IMR-90 (cell line): ENCODE measurements at regions not wholly inside any gene's neighbourhood (a gene's known extent, or its start where the extent isn't known, plus 50 kb on each side); places are given as distances from the start of the nearest gene placed in this dataset.

Source experiments
- ATAC-seq: fragments of 200-7000 bp; cut with Tn5 transposase; 2 replicates; pipeline ENCODE4 v1.9.1; 2020; ENCODE audit warnings: low read depth, mild to moderate bottlenecking, moderate library complexity
- BruUV-seq: library from RNA; stranded (reverse); fragments of 400-500 nt; replicated peaks from 2 replicates; lab custom pipeline; 2021; lab: Mats Ljungman, UMichigan
- CTCF ChIA-PET: fragments of 300-600 bp; formaldehyde crosslinking; extraction: SDS; loops from one replicate; lab custom pipeline; 2021; ENCODE audit warnings: antibody characterized with exemption; lab: Yijun Ruan, JAX
- POLR2A ChIA-PET: fragments of 300-600 bp; sonication (Branson Sonifier 250); formaldehyde crosslinking; loops from one replicate; lab custom pipeline; 2022; ENCODE audit warnings: antibody characterized with exemption; ENCODE audit not compliant: unreplicated experiment; lab: Charles Lee
- DNase-seq: peaks from one replicate; pipeline ENCODE4 v3.0.0; 2013
- H2AFZ ChIP-seq: replicated peaks from 2 replicates; pipeline ENCODE3; 2013; ENCODE audit warnings: low read length, mild to moderate bottlenecking; ENCODE audit not compliant: poor library complexity
- H2AK5ac ChIP-seq: 2 replicates; pipeline ENCODE4 v1.6.1; 2013; ENCODE audit warnings: low read depth, low read length, inconsistent platforms
- H2AK9ac ChIP-seq: replicated peaks from 2 replicates; pipeline ENCODE3; 2013; ENCODE audit warnings: mild to moderate bottlenecking, low read depth, low read length, moderate library complexity; ENCODE audit not compliant: poor library complexity
- H2BK120ac ChIP-seq: 2 replicates; pipeline ENCODE4 v1.6.1; 2013; ENCODE audit warnings: low read depth, low read length, inconsistent platforms
- H2BK15ac ChIP-seq: 3 replicates; pipeline ENCODE4 v1.6.1; 2013; ENCODE audit warnings: low read depth, low read length, inconsistent platforms
- H2BK20ac ChIP-seq: 2 replicates; pipeline ENCODE4 v1.6.1; 2013; ENCODE audit warnings: low read depth, mild to moderate bottlenecking, inconsistent platforms, low read length, moderate library complexity
- H2BK5ac ChIP-seq: 2 replicates; pipeline ENCODE4 v1.6.1; 2013; ENCODE audit warnings: mild to moderate bottlenecking, low read depth, low read length, inconsistent platforms; ENCODE audit not compliant: poor library complexity, severe bottlenecking
- H3K14ac ChIP-seq: replicated peaks from 2 replicates; pipeline ENCODE4 v1.6.1; 2013; ENCODE audit warnings: low read depth, low read length, inconsistent platforms
- H3K18ac ChIP-seq: 2 replicates; pipeline ENCODE4 v1.6.1; 2013; ENCODE audit warnings: low read depth, low read length, control low read depth
- H3K23ac ChIP-seq: 2 replicates; pipeline ENCODE4 v1.6.1; 2013; ENCODE audit warnings: low read depth, low read length, inconsistent platforms
- H3K27ac ChIP-seq: 2 replicates; pipeline ENCODE4 v1.5.1; 2013; ENCODE audit warnings: mild to moderate bottlenecking, control low read depth, low read length; ENCODE audit not compliant: insufficient read depth
- H3K27me3 ChIP-seq: 2 replicates; pipeline ENCODE4 v1.6.1; 2013; ENCODE audit warnings: low read length; ENCODE audit not compliant: control insufficient read depth, insufficient read depth
- H3K36me3 ChIP-seq: 2 replicates; pipeline ENCODE4 v1.6.1; 2013; ENCODE audit warnings: low read length, mixed read lengths; ENCODE audit not compliant: control insufficient read depth, insufficient read depth
- H3K4ac ChIP-seq: 2 replicates; pipeline ENCODE4 v1.6.1; 2013; ENCODE audit warnings: low read depth, low read length, inconsistent platforms
- H3K4me1 ChIP-seq: 2 replicates; pipeline ENCODE4 v1.6.1; 2013; ENCODE audit warnings: low read length, mixed read lengths; ENCODE audit not compliant: control insufficient read depth, insufficient read depth
- H3K4me2 ChIP-seq: 2 replicates; pipeline ENCODE4 v1.6.1; 2013; ENCODE audit warnings: low read depth, mild to moderate bottlenecking, control low read depth, low read length, moderate library complexity
- H3K4me3 ChIP-seq: 2 replicates; pipeline ENCODE4 v1.5.1; 2013; ENCODE audit warnings: low read depth, mild to moderate bottlenecking, control low read depth, low read length, moderate library complexity; ENCODE audit not compliant: insufficient read depth
- H3K56ac ChIP-seq: 2 replicates; pipeline ENCODE4 v1.6.1; 2013; ENCODE audit warnings: low read length, inconsistent platforms; ENCODE audit not compliant: insufficient read depth; ENCODE audit errors: extremely low read depth
- H3K79me1 ChIP-seq, 2 experiments: 2 replicates each; pipeline ENCODE4 v1.6.1; 2013; ENCODE audit warnings: low read length in 2 of 2, inconsistent platforms in 1 of 2, low read depth in 1 of 2
- H3K9ac ChIP-seq: 2 replicates; pipeline ENCODE4 v1.6.1; 2013; ENCODE audit warnings: low read depth, low read length, control low read depth
- H3K9me1 ChIP-seq: 2 replicates; pipeline ENCODE4 v1.6.1; 2013; ENCODE audit warnings: low read length, inconsistent platforms; ENCODE audit not compliant: insufficient read depth
- H3K9me3 ChIP-seq: 2 replicates; pipeline ENCODE4 v1.6.1; 2013; ENCODE audit warnings: low read length; ENCODE audit not compliant: control insufficient read depth, insufficient read depth
- H4K20me1 ChIP-seq: 2 replicates; pipeline ENCODE4 v1.6.1; 2013; ENCODE audit warnings: low read length, inconsistent platforms; ENCODE audit not compliant: insufficient read depth
- H4K5ac ChIP-seq: 2 replicates; pipeline ENCODE4 v1.6.1; 2013; ENCODE audit warnings: mild to moderate bottlenecking, low read depth, low read length, control low read depth
- H4K8ac ChIP-seq, 2 experiments: 2 replicates each; pipeline ENCODE4 v1.6.1; 2013; ENCODE audit warnings: low read depth in 2 of 2, low read length in 2 of 2, control low read depth in 1 of 2, inconsistent platforms in 1 of 2
- H4K91ac ChIP-seq: 2 replicates; pipeline ENCODE4 v1.6.1; 2013; ENCODE audit warnings: low read depth, low read length, inconsistent platforms; ENCODE audit not compliant: insufficient read depth
- CEBPB ChIP-seq: IDR thresholded peaks from 2 replicates; pipeline ENCODE4 v1.6.1; 2012; ENCODE audit warnings: low read depth, low read length, improper control_type of control experiment
- CHD1 ChIP-seq: IDR thresholded peaks from 2 replicates; pipeline ENCODE4 v1.6.1; 2012; ENCODE audit warnings: low read depth, low read length, improper control_type of control experiment
- FOS ChIP-seq: fragments of 150-350 bp; IDR thresholded peaks from 2 replicates; pipeline ENCODE4 v1.6.1; 2016; ENCODE audit warnings: low read depth, low read length
- MAFK ChIP-seq: IDR thresholded peaks from 2 replicates; pipeline ENCODE4 v1.6.1; 2012; ENCODE audit warnings: low read depth, low read length, improper control_type of control experiment
- NFE2L2 ChIP-seq: fragments of 150-350 bp; IDR thresholded peaks from 2 replicates; pipeline ENCODE4 v1.6.1; 2016; ENCODE audit warnings: low read depth, mild to moderate bottlenecking, low read length
- RAD21 ChIP-seq: IDR thresholded peaks from 2 replicates; pipeline ENCODE4 v1.6.1; 2012; ENCODE audit warnings: low read length, improper control_type of control experiment
- RCOR1 ChIP-seq: IDR thresholded peaks from 2 replicates; pipeline ENCODE4 v1.6.1; 2012; ENCODE audit warnings: mild to moderate bottlenecking, low read length, improper control_type of control experiment; ENCODE audit not compliant: insufficient replicate concordance
- RFX5 ChIP-seq: IDR thresholded peaks from 2 replicates; pipeline ENCODE4 v1.8.0; 2012; ENCODE audit warnings: low read depth, mild to moderate bottlenecking, low read length, moderate library complexity
- SMC3 ChIP-seq: fragments of 150-350 bp; IDR thresholded peaks from 2 replicates; pipeline ENCODE4 v1.6.1; 2016; ENCODE audit warnings: low read depth, mild to moderate bottlenecking, antibody characterized with exemption, low read length, moderate library complexity
- WGBS, 2 experiments: methylation state at CpG; one replicate each; pipeline versions ENCODE4 v1.1.5 to v1.1.7; 2013; ENCODE audit warnings: missing lambda C conversion rate in 2 of 2; ENCODE audit not compliant: insufficient read length in 1 of 2; ENCODE audit errors: extremely low coverage in 2 of 2; 5-methylcytosine and 5-hydroxymethylcytosine counted together
- dilution Hi-C: fragments of 300-500 bp; cut with HindIII; formaldehyde crosslinking; loops from one replicate; pipeline ENCODE4 v1.14.3; 2018; ENCODE audit warnings: low sequenced_read_pairs; ENCODE audit not compliant: unreplicated experiment
- in situ Hi-C: fragments of 300-500 bp; cut with MboI; formaldehyde crosslinking; loops from 3 replicates; pipeline ENCODE4 v1.14.3; 2019; ENCODE audit warnings: low sequenced_read_pairs, inconsistent platforms, mixed read lengths
- intact Hi-C: fragments of 100-400 bp; cut with micrococcal nuclease; formaldehyde crosslinking; loops from 2 replicates; pipeline ENCODE4 v1.10.0; 2022
- TF ChIP-seq, protein P1 (sequence below): fragments of 150-350 bp; IDR thresholded peaks from 2 replicates; pipeline ENCODE4 v1.6.1; 2017; ENCODE audit warnings: mild to moderate bottlenecking, antibody characterized with exemption, low read length, low read depth

DNA sequence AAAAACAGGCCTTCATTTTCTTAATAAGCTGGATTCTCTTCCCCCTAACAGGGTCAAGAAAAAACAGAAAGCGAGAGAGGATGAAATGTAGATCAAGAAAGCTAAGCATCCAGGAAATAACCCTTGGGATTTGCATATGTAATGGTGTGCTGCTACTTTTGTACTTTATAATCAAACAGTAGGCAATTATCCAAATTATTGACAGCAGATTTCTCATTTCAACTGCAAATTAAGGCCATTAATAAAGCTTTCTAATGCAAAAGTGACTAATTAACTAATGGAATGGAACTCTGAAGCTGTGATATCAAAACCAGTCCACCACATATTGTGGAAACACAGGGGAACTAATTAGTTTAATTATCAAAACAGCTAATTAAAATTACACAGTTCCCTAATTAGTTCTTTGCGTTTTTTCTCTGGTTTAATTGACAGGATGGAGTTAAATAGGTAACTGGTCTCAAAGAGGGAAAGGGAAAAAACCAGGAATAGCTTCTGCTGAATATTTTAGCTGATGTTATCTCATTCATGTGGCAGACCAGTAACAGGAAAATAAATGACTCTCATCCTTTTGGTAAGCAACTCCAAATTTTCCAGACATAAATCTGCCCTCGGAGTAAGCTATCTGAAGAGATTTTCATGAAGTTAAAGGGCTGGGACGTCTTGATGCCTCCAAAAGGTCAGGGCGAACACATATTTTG, 182.7 kb upstream of the LMO3 start:
- CTCF ChIA-PET: interaction anchor here (1.1 kb wide), 1 partner anchor 66 kb away, joined by 3 read pairs; no protein-coding TSS in a partner anchor
- no peaks in the 10 kb centered on the region for H3K27me3 ChIP-seq
- BruUV-seq: no TSS peak
- no peak overlapping the region for H3K4ac ChIP-seq
- no peak overlapping the region for H3K56ac ChIP-seq
- H3K18ac ChIP-seq: no peak overlapping the region
- no peaks in the 10 kb centered on the region for H3K4me1 ChIP-seq
- in situ Hi-C loops (no loop called here), dilution Hi-C loops (no loop called here), intact Hi-C loops (no loop called here)
- no peak overlapping the region for H4K5ac ChIP-seq
- no peak overlapping the region for H3K27ac ChIP-seq
- H2BK5ac ChIP-seq: no peak overlapping the region
- no peak overlapping the region for H3K23ac ChIP-seq
- ATAC-seq (no peak), DNase-seq (no peak)
- peaks cover 9% of the 10 kb centered on the region for H3K9me3 ChIP-seq
- H3K4me2 ChIP-seq: no peak overlapping the region
- H2BK20ac ChIP-seq: no peak overlapping the region
- H3K36me3 ChIP-seq: no peaks in the 10 kb centered on the region
- no peak overlapping the region for H4K8ac ChIP-seq
- WGBS, 2 experiments: no CpG with 5 or more reads among the region's 5 CpGs
- H4K20me1 ChIP-seq: no peaks in the 10 kb centered on the region
- POLR2A ChIA-PET: no interaction called here
- no peaks in the 10 kb centered on the region for H3K9me1 ChIP-seq
- H2BK120ac ChIP-seq: no peak overlapping the region
- H2AFZ ChIP-seq: no peak overlapping the region
- no peak overlapping the region for H3K9ac ChIP-seq
- no peaks in the 10 kb centered on the region for H3K79me1 ChIP-seq
- H3K14ac ChIP-seq: no peak overlapping the region
- H2AK5ac ChIP-seq: no peak overlapping the region
- no peak overlapping the region for H2BK15ac ChIP-seq
- no peak overlapping the region for H2AK9ac ChIP-seq
- no peak overlapping the region for H4K91ac ChIP-seq
- no peak overlapping the region for H3K4me3 ChIP-seq
- no peak for TF ChIP-seq NFE2L2
- no peak for TF ChIP-seq CHD1
- TF ChIP-seq SMC3: no peak
- no peak for TF ChIP-seq FOS
- no peak for TF ChIP-seq CEBPB
- TF ChIP-seq RCOR1: no peak
- TF ChIP-seq MAFK: no peak
- TF ChIP-seq, protein P1, sequence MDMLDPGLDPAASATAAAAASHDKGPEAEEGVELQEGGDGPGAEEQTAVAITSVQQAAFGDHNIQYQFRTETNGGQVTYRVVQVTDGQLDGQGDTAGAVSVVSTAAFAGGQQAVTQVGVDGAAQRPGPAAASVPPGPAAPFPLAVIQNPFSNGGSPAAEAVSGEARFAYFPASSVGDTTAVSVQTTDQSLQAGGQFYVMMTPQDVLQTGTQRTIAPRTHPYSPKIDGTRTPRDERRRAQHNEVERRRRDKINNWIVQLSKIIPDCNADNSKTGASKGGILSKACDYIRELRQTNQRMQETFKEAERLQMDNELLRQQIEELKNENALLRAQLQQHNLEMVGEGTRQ: no peak
- no peak for TF ChIP-seq RAD21
- TF ChIP-seq RFX5: no peak
